ENCODE measurements at regions not wholly inside any gene's neighbourhood (a gene's known extent, or its start where the extent isn't known, plus 50 kb on each side); places are given as distances from the start of the nearest gene placed in this dataset.

- DNase-seq = no peak
Observed at GRCh38 chr3:44026220-44026865, 215.3 kb upstream of the TOPAZ1 start.

DNA sequence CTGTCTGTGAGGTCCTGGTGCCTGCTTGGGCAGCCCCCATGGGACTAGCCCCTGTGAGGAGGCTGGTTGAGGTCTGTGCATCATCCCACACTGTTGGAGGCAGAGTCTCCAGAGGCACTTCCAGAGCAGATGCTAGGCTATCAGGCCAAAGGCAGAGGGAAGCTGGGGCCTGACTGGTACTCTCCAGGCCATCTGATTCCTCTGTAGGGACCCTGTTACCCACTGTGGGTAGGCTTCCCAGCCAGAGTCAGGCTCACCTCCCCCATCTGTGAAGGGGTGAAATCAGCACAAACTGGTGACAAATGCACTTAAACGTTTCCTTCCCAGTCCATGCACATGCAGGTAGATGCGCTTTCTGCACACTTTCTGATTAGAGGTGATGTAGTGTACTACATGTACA, 212.6 kb upstream of the TOPAZ1 start:
- DNase-seq = no peak

DNA sequence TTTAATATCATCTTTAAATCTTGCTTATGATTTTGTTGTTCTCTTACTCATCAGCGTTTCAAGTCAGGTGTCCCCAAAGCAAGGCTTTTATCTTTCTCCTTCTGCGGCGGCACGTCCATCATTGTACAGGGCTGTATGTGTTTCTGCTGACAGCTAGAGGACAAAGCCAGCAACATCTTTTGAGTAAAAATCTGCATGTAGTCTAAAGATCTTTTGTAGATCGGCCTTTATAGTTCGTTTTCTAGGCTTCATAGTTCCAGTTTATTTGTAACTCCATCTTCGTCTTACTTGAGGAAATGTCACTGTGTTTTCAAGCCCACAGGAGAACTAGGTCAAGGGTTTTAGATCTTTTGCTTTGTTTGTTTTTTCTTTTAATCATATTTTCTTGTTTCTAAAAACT, 211.4 kb upstream of the TOPAZ1 start:
- no peak for DNase-seq

GRCh38 chr3:44030687-44031305, 210.9 kb upstream of the TOPAZ1 start:
- DNase-seq = no peak

DNA sequence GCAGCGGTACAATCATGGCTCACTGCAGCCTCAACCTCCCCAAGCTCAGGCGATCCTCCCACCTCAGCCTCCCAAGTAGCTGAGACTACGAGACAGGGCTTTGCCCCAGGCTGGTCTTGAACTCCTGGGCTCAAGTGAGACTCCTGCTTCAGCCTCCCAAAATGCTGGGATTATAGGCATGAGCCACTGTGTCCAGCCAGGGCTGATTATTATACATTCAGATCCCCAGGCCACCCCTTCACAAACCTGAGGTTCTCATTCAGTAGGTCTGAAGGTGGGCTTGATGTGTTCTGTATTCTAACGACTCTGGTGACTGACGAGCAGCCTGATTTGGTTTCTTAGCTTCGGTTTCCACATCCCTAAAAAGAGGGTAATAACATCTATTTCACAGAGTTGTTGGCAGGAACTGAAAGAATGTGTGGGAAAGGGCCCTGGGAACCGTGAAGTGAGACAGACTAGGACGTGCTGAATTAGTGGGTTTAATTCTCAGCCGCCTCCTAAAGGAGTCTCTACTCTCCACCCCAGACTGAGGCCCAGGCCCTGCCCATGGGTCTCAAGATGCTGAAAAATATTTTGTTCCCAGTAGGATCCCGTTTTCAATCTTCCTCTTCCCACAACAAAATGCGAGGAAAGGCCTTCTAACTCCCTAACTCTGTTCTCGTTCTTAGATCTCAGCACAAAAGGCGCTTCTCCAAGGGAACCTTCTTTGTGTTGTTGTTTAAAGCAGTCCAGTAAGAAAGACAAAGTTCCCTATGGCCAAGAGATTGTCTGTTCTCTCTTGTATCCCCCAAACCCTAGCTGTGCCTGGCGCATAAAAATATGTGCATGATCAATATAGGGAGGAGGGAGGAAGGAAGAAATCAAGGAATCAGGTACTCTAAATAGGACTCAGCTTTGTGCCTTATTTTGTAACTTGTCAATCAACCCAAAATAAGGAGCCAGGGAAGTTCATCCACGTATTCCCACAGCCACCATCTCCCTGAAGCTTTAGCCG, 210.0 kb upstream of the TOPAZ1 start:
- DNase-seq = no peak

GRCh38 chr3:44032487-44032886, 209.2 kb upstream of the TOPAZ1 start:
- no peak for DNase-seq

DNA sequence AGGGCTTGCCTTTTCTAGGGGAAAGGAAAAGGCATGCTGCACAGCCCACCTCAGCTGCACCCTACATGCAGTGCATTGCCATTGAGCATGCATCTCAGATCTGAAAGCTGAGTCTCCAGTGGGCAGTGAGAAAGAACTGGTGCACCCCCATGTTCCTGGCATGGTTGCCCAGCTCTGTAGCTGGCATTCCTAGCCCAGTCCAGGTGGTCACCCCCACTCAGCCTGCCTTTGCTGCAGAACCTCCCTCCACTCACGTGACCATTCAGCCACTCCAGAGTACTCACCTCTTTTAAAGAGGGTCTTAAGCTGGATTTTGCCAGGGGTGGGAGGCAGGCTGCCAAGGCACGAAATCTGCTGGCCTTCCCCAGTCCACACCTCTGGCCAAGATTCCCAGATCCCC, 208.6 kb upstream of the TOPAZ1 start:
- no peak for DNase-seq

- no peak for DNase-seq
Observed at GRCh38 chr3:44036850-44037249, 204.8 kb upstream of the TOPAZ1 start.

- no peak for DNase-seq
Observed at GRCh38 chr3:44039006-44039405, 202.7 kb upstream of the TOPAZ1 start.

GRCh38 chr3:44041726-44042125, 200.0 kb upstream of the TOPAZ1 start:
- DNase-seq = no peak

DNA sequence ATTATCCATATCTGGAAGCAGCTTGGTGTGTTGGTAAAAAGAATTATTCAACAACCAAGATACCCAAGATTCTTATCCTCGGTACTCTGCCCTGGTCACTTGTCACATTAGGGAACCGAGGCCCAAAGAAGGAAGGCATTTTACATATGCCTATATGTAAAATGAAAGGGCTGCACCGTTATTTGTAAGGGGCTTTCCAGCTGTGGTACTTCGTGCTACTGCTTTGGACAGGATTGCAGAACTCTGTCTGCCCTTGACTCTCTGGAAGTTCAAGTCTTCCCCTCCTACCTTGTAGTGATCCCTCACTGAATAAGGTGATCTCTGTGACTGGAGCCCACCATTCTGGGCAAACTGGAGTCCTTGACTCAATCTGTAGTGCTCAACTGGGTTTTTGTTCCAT, 198.9 kb upstream of the TOPAZ1 start:
- no peak for DNase-seq

- DNase-seq = peak; percentile 41
Observed at GRCh38 chr3:44045476-44046275, 196.0 kb upstream of the TOPAZ1 start.

- no peak for DNase-seq
Observed at GRCh38 chr3:44047796-44048195, 193.9 kb upstream of the TOPAZ1 start.

GRCh38 chr3:44048196-44048924, 193.3 kb upstream of the TOPAZ1 start:
- DNase-seq = no peak

DNA sequence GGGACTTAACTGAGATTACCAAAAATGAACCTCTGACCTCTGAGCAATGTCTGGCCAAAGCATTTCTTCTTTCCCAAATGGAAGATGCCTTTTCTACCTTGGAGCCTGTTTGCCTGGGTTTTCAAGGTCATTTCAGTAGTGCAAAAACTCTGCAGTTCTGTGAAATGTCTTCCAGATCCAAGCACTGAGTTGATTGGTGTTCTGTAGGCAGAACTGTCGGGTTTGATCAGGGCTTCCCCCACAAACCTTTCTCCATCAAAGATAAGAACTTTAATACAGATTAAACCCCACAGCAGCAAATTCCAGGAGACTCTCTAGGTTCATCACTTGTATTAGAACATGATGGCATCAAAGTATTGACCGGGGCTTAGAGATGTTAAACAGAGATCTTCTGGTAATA, 192.7 kb upstream of the TOPAZ1 start:
- DNase-seq = no peak

DNA sequence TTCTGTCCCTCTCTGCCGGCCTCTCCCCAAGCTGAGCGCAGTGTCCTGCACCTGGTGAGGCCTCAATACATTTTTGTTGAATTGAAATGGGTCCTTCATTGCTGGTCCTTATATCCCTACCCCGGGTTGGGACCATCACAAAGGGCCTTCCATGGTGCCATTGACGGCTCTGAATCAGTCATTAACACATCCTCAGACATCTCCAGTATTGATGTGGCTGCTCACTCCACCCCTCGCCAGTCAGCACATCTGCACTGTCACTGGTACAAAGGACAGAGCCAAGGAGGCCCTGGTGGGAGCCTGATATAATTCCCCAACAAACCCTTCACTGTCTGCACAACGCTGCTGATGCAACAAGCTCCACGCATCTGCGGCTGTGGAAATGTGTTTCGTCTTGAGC, 191.6 kb upstream of the TOPAZ1 start:
- no peak for DNase-seq

GRCh38 chr3:44050867-44051266, 190.8 kb upstream of the TOPAZ1 start:
- no peak for DNase-seq

DNA sequence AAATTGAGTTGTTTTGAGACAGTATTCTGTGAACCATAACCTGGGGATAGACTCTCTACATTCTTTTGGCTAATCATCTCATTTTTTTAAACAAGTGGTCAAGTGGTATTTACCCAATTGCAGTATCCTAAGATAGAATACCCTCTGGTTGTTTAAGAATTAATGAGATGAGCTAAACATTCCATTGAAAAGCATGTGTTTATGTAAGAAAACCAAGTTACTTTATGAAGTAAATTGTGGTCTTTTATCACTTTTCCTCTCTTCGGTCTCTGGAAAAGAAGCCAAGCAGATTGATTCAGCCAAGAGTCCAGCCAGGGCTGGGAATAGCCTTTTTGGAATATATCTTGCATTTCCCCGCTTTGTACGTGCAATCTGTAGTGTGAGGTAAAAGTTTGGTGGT, 185.7 kb upstream of the TOPAZ1 start:
- DNase-seq = no peak

GRCh38 chr3:44056446-44057240, 185.0 kb upstream of the TOPAZ1 start:
- no peak for DNase-seq

DNA sequence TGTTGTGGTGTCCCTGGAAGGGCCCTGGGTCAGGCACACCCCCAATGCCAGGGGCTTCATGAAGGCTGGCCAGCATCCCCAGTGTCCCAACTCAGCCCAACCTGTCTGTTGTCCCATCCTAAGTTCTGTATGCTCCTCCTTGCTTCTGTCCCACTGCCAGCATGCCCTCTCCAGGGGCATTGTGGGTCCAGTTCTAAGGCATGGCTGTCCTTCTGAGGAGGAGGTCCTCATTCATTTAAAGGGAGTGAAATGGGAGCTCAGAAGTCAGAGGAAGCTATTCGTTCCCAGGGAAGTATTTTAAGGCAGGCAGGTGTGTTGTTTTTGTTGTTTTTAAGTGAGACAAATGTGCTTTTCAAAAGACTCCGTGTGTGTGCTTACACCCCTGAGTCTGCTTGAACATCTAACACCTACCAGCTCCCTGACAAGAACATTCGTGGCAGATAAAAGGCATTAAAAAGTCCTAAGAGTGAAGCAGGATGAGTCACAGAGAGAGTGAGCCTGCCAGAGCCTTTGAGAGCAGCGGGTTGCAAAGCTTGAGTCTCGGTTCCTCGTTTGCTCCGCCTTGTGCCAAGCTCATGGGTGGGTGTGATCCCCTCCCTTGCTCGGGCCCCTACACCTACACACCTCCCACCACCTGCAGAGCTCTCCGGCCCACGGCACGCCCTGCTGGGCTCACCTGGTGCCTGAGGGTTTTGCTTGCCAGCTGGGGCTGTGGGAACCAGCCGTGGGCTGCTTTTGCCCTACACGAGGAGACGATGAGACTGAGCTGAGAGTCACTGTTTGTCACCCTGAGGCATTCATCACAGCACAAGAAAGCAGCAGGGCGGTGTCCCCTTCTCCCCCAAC, 183.4 kb upstream of the TOPAZ1 start:
- DNase-seq = no peak

DNA sequence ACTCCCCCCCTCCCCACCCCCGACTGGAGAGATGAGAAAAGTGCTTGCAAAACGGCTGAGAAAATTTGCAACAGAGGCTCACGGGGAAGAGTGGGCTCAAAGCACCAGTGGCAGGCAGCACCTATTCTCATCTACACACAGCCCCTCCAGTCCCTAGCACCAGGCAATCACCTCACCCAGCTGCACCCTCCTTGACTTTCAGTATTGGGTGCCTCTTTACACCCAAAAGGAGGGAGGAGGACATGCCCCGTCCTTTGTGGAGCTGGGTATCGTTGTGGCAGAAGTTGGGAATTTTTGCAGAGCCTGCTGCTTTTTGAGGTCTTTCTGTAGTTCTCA, 182.8 kb upstream of the TOPAZ1 start:
- no peak for DNase-seq

Measured in NCI-H774 (cell line).